NCI-H146 treated with DMSO at 0.1 percent for 48 hours (cell line): ENCODE measurements at regions not wholly inside any gene's neighbourhood (a gene's known extent, or its start where the extent isn't known, plus 50 kb on each side); places are given as distances from the start of the nearest gene placed in this dataset.
"Not testable (repeated sequence)": the region's sequence is repeated elsewhere in the genome, so short reads cannot be mapped to it uniquely, and the experiment has no call there.

ENCODE experiments used
- DNase-seq: peaks from one replicate; lab custom pipeline; 2025; ENCODE audit not compliant: unreplicated experiment; lab: John Stamatoyannopoulos, UW

DNA sequence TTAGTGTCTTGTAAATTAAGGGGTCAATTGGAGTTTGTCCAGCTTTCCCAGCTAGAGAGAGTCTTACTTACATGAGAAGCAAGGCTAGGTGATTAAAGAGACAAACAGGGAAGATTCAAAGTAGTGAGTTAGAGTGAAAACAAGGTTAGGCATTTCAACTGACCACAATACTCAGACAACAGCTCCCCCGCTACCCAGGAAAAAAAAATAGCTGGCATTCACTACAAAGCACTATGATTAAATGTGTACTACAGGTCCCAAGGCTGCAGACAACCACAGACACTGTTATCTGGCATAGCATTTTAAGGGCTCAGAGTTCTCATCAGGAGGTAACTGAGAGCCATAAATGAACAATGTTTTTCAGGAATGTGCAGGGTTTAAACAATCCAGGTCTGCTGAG is 680.9 kb downstream of the TMEM121 start:
- DNase-seq: no peak

DNA sequence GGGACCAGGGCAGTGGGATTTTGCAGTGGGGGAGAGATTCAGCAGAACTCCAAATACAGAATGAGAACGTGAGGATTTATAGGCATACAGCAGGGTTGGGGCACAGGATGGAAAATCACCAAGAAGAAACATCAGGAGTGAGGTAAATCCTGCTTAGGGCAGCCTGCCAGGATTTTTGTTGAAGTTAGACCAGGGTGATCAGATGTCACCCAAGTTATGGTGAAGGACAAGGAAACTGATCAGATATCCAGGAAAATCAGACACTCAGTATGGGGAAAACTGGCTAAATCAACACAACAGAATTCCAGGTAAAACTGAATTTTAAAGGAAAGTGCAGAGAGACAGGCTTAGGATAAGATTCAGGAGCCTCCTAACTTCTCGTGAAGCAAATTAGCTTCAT is 682.4 kb downstream of the TMEM121 start:
- no peak for DNase-seq

DNA sequence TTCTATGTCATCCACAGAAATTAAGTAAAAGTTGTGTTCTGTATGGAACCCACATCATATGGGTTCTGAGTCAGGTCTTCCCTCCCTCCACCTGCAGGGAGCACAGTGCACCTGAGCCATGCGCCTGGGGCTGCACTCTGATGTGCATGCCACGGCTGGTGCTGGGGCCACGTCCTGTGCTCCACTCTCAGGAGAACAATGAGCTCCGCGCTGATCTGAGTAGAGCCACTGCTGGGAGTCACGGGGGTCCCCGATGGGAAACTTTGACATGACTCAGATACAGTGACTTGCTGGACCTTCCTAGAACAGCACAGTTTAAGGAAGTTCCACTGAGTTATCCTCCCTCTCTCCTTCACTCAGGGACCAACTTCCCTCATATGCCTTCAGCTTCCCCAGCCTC is 683.4 kb downstream of the TMEM121 start:
- no peak for DNase-seq

DNA sequence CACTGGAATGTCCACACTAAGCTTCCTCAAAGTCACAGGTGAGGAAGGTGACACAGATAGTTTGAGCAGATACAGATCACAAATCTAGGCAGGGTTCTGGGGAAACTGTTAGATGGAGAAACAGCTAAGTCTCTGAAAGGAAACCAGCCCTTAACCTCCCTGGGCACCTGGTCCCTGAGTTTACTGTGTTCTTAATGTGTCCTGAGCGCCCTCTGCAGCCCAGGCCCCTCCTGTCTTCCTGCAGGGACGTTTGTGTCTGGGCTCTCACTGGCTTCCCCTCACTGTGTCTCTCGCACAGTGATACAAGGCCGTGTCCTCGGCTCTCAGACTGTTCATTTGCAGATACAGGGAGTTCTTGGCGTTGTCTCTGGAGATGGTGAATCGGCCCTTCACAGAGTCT is 684.3 kb downstream of the TMEM121 start:
- no peak for DNase-seq

DNA sequence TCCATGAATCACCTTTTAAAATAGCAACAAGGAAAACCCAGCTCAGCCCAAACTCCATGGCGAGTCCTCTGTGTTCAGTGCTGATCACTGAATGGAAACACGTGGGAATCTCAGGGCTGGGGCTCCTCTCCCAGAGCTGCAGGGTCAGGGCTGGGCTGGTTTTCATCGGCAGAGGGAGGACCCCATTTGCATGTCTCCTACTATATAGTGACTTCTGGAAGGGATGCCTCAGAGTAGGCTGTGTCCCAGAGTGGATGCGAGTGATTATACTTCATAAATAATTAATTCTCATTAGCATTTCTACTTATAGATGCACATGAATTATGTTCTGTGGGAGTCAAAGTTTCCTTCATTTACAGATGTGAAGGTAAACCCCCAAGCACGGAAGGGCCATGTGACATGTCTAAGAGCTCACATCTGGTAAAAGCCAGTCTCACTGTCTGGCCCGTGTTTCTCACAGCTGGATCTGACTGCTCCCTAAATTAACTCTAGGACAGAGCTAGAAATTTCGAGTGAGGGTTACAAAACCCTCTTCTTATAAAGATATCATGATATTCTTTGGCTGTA is 685.0 kb downstream of the TMEM121 start:
- no peak for DNase-seq

DNA sequence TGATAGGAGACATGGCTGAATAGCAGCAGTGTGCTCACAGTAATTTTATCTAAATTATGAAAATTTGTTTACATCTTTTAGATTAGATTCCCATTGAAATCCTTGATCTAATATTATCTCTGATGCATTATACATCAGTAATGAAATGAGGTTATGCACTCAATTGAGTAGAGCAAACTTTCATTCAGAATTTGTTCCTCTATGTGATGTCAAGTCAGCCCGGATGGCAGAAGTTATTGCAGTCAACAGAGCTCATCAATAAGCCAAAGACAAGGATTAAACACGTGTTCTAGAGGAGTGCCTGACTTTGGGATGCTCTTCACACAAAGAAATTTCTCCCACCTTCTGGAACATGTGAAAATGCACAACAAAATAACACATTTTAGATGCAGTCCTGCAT is 688.8 kb downstream of the TMEM121 start:
- DNase-seq: no peak

DNA sequence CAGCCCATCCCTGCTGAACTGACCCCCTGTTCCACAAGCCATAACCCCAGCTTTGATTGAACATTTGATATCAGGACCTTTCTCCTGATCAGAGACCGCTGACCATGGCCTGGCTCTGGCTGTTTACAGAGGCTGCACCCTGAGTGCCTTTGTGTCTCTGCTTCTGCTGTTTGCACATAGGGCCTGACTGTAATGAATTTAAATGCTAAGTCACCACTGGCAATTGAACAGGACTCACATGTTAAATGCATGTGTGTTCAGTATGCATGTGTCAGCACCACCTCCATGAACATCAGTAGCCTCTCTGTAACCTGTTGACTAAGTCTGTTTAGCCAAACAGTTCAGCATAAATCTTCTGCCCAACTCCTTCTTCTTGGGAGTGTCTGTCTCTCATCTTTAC is 690.3 kb downstream of the TMEM121 start:
- DNase-seq: no peak

DNA sequence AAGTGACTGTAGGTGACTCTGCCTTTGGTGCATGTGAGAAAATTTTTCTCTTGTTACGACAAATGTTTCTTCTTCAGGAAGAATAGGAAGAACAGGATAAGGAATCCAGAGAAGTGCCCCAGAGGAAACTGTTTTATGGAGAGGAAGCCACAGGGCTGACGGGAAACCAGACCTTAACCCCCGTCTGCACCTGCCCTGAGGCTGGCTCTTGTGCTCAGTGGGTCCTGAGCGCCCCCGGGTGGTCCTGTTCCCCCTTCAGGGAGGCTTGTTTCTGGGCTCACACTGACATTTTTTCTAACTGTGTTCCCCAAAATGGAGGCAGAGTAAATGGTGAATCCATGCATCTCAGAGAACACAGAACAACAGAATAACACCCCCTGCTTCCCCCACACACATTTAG is 691.8 kb downstream of the TMEM121 start:
- no peak for DNase-seq

DNA sequence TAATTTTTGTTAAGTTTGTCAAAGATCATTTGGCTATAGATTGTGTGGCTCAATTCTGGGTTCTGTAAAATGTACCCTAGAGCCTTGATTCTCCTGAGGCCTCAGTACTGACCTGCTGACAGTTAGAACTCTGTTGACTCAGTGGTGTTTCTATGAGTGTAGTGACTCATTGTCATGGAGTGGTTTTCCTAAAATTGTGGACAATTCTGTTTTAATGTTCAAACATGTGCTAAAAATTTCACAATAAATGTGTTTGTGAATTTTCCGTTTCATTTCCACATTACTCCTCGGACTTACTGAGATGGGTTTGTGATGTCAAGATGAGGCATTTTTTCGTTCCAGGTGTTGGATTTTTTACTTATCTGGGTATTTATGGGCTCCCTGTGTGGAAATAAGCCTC is 695.9 kb downstream of the TMEM121 start:
- no peak for DNase-seq

DNA sequence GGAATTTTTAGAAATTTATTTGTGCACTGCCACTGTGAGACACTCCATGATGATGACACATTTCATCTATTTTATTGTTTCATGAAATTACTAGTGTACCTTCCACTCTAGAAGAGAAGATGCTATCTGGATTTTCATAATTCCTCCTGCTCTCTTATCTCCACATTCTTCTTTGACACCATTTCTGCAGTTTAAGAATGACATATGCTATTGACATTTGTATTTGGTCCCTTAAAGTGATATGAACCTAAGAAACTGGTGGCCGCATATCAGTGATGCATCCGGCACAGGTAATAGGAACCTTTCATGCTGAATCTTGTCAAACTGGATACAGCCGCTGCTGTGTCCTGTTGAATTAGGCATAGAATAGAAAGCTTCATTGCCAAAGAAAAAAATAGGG is 696.3 kb downstream of the TMEM121 start:
- DNase-seq: no peak

DNA sequence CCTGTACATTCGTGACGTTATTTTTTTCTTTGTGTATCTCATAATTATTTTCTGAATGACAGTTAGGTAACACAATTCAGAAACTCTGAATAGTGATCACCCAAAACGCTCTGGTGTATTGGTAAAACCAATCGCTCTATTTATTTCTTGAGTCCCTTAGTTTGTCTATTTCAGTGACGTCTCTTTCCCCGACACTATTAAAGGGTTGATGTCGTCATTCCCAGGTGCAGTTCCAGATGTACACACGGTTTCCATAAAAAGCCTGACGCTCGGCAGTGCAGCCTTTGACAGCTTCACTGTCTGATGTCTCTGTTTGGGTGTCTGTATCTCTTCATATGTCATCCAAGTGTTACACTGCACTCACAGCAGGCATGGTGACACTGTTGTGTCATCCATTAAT is 701.4 kb downstream of the TMEM121 start:
- DNase-seq: no peak

DNA sequence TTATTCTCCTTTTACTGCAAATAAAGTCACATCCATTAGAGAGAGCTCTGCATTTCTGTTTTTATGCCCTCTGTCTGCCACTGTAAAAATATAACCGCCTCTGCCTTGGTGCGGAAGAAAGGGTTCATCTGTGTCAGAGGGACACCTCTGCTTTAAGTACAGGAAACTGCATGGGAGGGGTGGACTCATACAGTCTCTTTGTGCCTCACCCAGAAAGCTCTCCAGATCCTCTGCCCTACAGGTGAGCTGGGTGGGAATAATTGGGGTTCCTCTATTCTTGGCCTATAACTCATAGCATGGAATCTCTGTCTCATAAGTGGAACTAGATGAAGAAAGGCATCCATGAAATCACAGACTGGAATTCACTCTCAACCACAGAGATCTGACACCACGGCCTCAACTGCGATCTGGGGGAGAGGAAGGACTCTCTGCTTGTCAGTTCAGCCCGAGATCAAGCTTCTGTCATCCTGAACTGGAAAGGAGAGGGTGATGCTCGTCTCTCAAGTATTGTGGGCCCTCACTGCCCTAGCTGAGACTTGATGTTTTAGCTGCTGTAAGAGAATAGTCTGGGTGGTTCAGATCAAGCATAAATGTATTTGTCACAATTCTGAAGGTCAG is 702.3 kb downstream of the TMEM121 start:
- DNase-seq: no peak

DNA sequence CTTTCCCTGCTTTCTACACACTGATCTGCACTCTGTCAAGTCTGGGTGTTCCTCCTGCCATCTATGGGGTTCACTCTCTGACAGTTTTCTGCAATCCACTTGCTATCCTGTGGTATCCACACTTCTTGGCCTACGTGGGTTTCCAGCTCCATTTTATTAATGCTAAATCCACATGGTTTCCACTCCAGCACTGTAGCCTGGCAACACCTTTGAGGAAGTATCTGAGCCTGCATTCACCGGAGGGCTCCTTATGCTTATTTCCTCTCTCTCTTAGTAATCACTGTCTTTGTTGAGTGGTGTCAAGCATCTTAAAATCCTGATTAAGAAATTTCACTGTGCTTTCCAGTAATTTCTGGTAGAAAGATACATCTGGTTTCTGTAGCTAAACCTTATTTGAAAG is 703.7 kb downstream of the TMEM121 start:
- DNase-seq: no peak

DNA sequence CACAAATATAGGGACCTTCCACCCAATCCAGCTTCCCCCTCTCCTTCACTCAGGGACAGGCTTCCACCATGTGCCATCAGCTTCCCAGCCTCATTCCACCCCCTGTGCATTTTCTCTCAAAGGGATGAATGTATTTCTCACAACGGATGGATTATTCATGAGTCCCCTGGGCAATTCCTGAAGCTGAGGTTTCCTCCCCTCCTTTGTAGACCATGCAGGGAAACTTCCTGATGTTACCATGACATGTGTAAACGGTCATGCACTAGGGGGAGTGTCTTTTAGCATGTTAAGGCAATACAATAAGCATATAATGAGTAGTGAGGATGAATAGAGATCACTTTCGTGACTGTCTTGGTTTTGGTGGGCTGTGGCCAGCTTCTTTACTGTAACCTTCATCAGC is 706.8 kb downstream of the TMEM121 start:
- not testable (repeated sequence) for DNase-seq

DNA sequence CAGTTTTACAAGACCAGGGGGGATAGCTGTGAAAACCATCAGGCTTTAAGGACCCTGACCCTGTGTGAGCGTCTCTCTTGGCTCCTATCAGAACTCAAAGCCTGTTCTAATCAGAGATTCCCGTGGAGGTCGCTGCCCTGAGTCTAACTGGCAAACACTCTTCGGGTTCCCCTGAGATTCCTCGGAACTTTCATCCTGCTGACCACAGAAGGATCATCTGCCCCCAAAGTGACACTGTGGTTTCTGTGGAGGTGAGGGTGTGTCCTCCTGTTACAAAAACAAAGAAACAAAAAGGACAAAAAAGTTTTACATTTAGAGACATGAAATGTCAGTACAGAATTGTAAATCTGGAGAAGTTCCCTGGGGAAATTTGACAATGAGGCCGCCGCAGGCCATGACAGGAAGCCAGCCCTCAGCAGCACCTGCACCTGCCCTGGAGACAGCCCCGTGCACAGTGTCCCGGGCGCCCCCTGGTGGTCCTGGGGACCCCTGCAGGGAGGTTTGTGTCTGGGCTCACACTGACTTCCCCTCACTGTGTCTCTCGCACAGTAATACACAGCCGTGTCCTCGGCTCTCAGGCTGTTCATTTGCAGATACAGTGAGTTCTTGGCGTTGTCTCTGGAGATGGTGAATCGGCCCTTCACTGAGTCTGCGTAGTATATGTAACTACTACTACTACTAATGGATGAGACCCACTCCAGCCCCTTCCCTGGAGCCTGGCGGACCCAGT is 708.3 kb downstream of the TMEM121 start:
- not testable (repeated sequence) for DNase-seq

DNA sequence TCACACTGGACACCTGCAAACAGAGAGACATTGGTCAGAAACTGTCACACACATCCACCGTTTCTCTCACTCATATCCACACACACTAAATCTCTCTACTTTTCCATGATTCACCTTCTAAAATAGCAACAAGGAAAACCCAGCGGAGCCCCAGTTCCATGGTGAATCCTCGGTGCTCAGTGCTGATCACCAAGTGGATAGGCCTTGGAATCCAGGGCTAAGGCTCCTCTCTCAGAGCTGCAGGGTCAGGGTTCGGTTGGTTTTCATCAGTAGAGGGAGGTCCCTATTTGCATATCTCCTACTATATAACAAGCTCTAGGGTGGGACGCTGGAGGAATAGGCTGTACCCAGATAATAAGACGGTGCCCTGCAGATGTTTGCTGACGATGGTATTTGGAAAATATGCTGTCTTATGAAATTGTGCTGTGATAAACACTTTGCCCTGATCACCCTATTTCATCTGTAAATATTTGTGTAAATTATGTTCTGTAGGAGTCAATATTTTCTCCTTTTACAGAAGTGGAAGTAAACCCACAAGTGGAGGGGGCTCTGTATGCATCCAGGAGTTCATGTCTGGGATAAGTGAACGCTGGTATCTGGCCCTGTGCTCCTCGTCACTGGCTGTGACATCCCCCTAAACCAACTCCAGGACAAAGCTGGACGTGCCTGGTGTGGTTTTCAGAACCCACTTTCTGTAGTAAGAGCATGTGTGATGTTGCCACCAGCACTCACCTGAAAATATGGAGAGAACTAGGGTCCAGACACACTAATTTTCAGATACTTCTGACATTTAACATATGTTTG is 709.2 kb downstream of the TMEM121 start:
- no peak for DNase-seq

DNA sequence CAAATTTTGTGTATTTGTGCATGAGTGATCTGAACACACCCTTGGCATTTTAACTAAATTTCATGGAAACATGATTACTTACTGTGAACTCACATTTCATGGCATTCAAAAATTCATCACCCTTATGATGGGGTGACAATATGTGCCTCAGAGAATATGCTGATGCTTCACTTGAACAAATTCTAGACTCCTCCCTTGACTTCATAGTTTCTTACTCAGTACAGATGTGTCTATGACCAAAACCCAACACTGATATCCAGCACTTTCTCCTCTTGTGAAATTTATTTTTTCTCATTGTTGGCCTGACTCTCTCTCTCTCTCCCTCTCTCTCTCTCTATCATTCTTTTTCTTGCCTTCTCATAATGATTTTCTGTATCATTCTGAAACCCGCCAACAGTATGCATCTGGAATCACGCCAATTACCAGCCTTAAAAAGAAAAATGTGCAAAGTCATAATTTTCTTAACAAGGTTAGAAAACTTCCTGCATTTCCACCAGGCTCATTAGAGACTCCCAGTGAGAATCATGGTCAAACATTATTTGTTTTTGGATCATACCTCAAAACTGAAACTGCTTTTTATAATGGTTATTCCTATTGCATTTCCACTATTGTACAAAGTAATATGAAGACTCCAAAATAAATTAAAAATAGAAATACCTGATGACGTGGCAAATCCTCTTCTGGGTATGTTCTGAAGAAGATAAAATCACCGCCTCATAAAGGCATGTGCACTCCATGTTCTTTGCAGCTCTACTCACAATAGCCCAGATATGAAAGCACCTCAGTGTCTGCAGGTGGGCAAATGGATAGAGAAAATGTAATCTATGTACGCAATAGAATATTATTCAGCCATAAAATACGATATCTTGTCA is 722.2 kb downstream of the TMEM121 start:
- DNase-seq: no peak

DNA sequence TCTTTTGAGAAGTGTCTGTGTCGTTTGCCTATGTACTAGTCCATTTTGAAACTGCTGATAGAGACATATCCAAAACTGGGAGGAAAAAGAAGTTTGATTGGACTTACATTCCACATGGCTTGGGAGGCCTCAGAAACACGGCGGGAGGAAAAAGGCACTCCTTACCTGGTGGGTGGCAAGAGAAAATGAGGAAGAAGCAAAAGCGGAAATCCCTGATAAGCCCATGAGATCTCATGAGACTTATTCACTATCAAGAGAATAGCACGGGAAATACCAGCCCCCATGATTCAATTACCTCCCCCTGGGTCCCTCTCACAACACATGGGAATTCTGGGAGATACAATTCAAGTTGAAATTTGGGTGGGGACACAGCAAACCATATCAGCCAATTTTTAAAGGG is 727.6 kb downstream of the TMEM121 start:
- not testable (repeated sequence) for DNase-seq

DNA sequence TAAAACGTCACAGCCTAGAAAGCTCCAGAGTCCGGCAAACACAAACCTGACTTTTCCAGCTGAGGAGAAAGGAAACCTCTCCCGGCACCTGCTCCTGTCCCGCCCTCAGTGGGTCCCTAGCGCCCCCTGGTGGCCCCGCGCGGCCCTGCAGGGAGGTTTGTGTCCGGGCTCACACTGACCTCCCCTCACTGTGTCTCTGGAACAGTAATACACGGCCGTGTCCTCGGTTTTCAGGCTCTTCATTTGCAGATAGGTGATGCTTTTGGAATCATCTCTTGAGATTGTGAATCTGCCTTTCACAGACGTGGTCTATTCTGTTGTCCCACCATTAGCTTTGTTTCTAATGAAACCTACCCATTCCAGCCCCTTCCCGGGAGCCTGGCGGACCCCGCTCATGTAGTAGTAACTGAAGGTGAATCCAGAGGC is 731.2 kb downstream of the TMEM121 start:
- DNase-seq: peak; percentile 22

DNA sequence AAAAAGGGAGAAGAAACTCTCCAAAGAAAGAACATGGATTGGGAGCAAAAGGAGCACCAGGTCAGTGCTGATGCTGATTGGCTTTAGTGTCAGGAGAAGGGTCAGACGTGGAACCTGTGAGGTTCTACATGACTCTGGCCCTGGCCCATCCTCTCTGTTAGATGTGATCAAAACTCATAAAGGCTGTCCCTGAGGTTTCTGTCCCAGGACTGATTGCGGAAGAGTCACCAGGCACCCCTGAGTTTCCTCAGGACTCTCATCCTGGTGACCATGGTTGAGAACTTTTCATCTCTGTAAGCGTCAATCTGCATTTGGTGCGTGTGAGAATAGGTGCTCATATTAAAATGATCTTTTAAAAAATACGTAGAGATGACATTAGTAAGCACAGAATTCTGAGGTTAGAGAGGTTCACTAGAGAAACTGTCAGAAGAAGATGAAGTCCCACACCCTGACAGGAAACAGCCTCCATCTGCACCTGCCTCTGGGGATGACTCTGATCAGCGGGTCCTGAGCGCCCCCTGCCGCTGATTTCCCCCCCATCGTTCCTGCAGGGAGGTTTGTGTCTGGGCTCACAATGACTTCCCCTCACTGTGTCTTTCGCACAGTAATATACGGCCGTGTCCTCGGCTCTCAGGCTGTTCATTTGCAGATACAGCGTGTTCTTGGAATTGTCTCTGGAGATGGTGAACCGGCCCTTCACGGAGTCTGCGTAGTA is 741.8 kb downstream of the TMEM121 start:
- DNase-seq: peak; percentile 50
